22Rv1 (cell line): ENCODE measurements at regions not wholly inside any gene's neighbourhood (a gene's known extent, or its start where the extent isn't known, plus 50 kb on each side); places are given as distances from the start of the nearest gene placed in this dataset.

Source experiments
- ZFX ChIP-seq: fragments of 450-650 bp; IDR thresholded peaks from 2 replicates; pipeline ENCODE4 v1.6.1; 2017; ENCODE audit warnings: antibody characterized with exemption, borderline replicate concordance
- TF ChIP-seq, protein P1 (sequence below): fragments of 450-650 bp; IDR thresholded peaks from 2 replicates; pipeline ENCODE4 v1.5.1; 2017; ENCODE audit warnings: mild to moderate bottlenecking

DNA sequence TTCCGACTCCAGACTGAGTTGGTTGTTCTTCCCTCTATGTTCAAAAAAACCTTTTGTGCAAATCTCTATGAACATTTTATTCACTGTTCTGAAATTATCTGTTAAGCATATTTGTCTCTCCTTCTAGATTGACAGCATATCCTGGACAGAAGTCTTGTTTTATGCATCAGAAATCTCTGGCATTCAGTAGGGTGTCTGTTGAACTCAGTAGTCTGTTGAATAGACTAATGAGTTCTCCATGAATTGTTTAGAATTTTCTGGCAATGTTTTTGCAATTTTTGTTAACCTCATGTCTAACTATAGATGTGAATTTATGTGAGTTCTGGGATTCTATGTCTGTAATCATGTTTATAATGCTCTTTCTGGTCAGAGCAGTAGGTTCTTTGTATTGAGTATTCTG is 222.5 kb upstream of the KCNMB2 start:
- TF ChIP-seq, protein P1, sequence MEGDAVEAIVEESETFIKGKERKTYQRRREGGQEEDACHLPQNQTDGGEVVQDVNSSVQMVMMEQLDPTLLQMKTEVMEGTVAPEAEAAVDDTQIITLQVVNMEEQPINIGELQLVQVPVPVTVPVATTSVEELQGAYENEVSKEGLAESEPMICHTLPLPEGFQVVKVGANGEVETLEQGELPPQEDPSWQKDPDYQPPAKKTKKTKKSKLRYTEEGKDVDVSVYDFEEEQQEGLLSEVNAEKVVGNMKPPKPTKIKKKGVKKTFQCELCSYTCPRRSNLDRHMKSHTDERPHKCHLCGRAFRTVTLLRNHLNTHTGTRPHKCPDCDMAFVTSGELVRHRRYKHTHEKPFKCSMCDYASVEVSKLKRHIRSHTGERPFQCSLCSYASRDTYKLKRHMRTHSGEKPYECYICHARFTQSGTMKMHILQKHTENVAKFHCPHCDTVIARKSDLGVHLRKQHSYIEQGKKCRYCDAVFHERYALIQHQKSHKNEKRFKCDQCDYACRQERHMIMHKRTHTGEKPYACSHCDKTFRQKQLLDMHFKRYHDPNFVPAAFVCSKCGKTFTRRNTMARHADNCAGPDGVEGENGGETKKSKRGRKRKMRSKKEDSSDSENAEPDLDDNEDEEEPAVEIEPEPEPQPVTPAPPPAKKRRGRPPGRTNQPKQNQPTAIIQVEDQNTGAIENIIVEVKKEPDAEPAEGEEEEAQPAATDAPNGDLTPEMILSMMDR, result no peak
- TF ChIP-seq ZFX, result no peak
